GM19240 (cell line): ENCODE measurements at regions not wholly inside any gene's neighbourhood (a gene's known extent, or its start where the extent isn't known, plus 50 kb on each side); places are given as distances from the start of the nearest gene placed in this dataset.
A peak's percentile ranks its signal among the peaks of the same experiment; 100 is the strongest.

ENCODE experiments used
- DNase-seq: peaks from one replicate; pipeline ENCODE4 v3.0.0; 2011; ENCODE audit warnings: low spot score; ENCODE audit not compliant: insufficient read length

- DNase-seq = no peak
Observed at GRCh38 chr12:14252697-14253096, 112.8 kb upstream of the ATF7IP start.

GRCh38 chr12:14253496-14253895 lies 112.0 kb upstream of the ATF7IP start:
- DNase-seq = no peak

- DNase-seq = no peak
Observed at GRCh38 chr12:14254781-14255180, 110.7 kb upstream of the ATF7IP start.

GRCh38 chr12:14256121-14256520 lies 109.4 kb upstream of the ATF7IP start:
- no peak for DNase-seq

- peak; percentile 38 for DNase-seq
Observed at GRCh38 chr12:14256555-14257169, 108.8 kb upstream of the ATF7IP start.

GRCh38 chr12:14257303-14257733 lies 108.2 kb upstream of the ATF7IP start:
- no peak for DNase-seq

- no peak for DNase-seq
Observed at GRCh38 chr12:14257734-14258574, 107.5 kb upstream of the ATF7IP start.

GRCh38 chr12:14258575-14258940 lies 106.9 kb upstream of the ATF7IP start:
- no peak for DNase-seq

GRCh38 chr12:14259481-14260010 lies 105.9 kb upstream of the ATF7IP start:
- no peak for DNase-seq

GRCh38 chr12:14260011-14260993 lies 105.2 kb upstream of the ATF7IP start:
- no peak for DNase-seq

- DNase-seq = no peak
Observed at GRCh38 chr12:14261096-14261495, 104.4 kb upstream of the ATF7IP start.

- DNase-seq = no peak
Observed at GRCh38 chr12:14261861-14262260, 103.6 kb upstream of the ATF7IP start.

GRCh38 chr12:14262771-14263511 lies 102.5 kb upstream of the ATF7IP start:
- no peak for DNase-seq

- no peak for DNase-seq
Observed at GRCh38 chr12:14263742-14264141, 101.7 kb upstream of the ATF7IP start.

GRCh38 chr12:14264316-14264715 lies 101.2 kb upstream of the ATF7IP start:
- DNase-seq = no peak

- DNase-seq = no peak
Observed at GRCh38 chr12:14264778-14265177, 100.7 kb upstream of the ATF7IP start.

GRCh38 chr12:14268120-14268515 lies 97.4 kb upstream of the ATF7IP start:
- no peak for DNase-seq

GRCh38 chr12:14270392-14270791 lies 95.1 kb upstream of the ATF7IP start:
- DNase-seq = no peak

GRCh38 chr12:14272956-14273912 lies 92.2 kb upstream of the ATF7IP start:
- no peak for DNase-seq

- DNase-seq = no peak
Observed at GRCh38 chr12:14273913-14274311, 91.6 kb upstream of the ATF7IP start.
